Erythroblast (primary cell): ENCODE measurements at regions not wholly inside any gene's neighbourhood (a gene's known extent, or its start where the extent isn't known, plus 50 kb on each side); places are given as distances from the start of the nearest gene placed in this dataset.

Source experiments
- DNase-seq, 2 experiments: peaks; one replicate each; lab custom pipeline; 2025; lab: John Stamatoyannopoulos, UW
- GATA1 ChIP-seq: IDR thresholded peaks from 2 replicates; pipeline ENCODE4 v1.6.1; 2011; ENCODE audit warnings: low read depth, mild to moderate bottlenecking, control low read depth, low read length, moderate library complexity
- POLR2A ChIP-seq: IDR thresholded peaks from 2 replicates; pipeline ENCODE4 v1.6.1; 2011; ENCODE audit warnings: mild to moderate bottlenecking, low read length

DNA sequence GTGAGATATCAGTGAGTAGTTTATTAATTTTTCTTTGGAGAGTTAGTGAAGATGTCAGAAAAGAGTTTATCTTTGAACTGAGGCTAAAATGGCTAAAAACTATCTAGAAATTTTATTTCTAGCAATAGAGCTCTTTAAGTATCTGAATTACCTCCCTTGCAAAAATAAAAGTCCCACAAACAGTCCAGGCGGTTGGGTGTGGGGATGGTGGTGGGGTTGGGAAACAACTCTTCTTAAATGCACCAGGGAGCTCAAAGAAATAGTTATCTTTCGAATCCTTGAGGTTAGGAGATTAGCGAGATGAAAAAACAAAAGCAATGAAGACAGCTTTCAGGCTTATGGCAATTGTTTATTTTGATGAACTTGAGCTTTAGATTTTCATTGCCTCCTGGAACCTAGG, 1299.1 kb upstream of the ADGRB3 start:
- DNase-seq = no peak
- TF ChIP-seq GATA1 (no peak), POLR2A (no peak)

DNA sequence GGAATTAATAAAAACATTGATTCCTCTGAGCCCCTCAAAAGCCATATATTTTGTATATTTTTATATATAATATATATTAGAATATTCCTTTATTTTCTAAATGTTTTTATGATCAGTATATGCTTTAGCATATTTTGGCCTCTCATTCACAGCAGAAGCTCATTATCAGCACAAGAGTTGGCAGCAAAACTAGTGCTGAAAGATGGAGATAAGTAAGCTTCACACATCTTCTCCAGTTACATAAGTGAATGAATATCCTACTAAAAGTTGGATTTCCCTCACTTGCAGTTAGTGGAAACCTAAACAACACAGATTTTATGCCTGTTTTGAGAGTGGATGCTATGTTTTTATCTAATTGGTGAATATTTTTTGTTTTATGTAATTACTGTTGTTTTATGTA, 1303.8 kb upstream of the ADGRB3 start:
- TF ChIP-seq POLR2A (no peak), GATA1 (no peak)
- DNase-seq = no peak

DNA sequence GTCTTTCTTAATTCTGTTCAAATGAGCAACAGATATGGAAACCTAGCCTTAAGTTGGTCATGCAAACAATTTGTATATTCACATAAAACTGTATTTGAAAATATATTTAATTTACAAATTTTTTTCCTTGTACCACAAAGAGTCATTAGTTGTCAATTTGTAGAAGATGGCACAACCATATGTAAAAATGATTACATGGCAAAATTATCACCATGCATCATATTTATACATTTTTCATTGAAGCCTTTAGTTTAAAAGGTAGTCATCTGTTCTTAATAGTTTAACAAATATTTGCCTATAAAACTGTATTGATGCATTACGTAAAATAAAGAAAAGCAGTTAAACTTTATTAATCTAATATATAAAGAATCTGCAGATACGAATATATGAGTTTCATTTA, 1306.8 kb upstream of the ADGRB3 start:
- no peak for DNase-seq
- TF ChIP-seq POLR2A (no peak), GATA1 (no peak)

DNA sequence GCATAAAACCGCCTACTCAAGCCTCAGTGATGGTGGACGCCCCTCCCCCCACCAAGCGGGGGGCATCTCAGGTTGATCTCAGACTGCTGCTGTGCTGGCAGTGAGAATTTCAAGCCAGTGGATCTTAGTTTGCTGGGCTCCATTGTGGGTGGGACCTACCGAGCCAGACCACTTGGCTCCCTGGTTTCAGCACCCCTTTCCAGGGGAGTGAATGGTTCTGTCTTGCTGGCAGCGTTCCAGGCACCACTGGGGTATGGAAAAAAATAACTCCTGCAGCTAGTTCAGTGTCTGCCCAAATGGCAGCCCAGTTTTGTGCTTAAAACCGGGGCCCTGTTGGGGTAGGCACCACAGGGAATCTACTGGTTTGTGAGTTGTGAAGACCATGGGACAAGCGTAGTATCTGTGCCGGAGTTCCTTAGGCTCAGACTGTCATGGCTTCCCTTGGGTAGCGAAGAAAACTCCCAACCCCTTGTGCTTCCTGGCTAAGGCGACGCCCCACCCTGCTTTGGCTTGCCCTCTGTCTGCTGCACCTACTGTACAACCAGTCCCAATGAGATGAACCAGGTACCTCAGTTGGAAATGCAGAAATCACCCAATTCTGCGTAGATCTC, 1334.5 kb upstream of the ADGRB3 start:
- no peak for TF ChIP-seq POLR2A
- no peak for DNase-seq

DNA sequence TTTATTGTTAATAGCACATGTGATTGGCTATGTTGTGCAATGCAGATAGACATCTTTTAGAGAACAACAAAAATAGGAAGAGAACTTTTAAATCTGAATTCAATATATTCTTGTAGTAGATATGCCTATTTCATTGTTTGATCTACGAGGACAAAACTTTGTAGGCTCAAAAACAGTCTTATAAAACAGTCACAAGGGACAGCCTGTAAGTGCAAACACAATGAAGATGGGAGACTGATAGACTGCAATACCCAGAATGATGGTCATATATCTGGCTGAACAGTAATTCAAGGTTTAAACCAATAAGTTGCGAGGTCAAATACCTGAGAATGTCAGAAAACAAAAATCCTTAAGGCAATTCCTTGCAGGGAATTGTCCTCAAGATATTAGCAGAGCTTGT, 1342.9 kb upstream of the ADGRB3 start:
- DNase-seq = no peak
- TF ChIP-seq POLR2A = no peak
- TF ChIP-seq GATA1 = no peak

DNA sequence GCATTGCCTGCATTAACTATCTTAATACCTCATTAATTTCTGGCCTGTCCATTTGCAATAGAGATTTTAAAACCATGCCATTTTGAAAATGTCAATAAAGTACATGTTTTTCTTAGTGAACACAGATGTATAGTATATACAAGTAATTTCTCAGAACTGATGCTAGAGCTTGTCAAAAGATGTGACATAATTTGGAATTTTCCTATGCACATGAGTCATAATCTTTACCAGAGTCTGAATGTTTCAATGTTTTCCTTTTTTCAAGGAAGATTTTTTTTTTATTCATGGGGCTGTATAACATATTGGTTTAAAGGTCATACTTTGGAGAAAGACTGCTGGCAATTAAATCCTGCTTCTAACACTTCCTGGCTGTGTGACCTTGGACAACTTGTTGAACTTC, 1347.5 kb upstream of the ADGRB3 start:
- no peak for DNase-seq
- TF ChIP-seq POLR2A (no peak), GATA1 (no peak)

DNA sequence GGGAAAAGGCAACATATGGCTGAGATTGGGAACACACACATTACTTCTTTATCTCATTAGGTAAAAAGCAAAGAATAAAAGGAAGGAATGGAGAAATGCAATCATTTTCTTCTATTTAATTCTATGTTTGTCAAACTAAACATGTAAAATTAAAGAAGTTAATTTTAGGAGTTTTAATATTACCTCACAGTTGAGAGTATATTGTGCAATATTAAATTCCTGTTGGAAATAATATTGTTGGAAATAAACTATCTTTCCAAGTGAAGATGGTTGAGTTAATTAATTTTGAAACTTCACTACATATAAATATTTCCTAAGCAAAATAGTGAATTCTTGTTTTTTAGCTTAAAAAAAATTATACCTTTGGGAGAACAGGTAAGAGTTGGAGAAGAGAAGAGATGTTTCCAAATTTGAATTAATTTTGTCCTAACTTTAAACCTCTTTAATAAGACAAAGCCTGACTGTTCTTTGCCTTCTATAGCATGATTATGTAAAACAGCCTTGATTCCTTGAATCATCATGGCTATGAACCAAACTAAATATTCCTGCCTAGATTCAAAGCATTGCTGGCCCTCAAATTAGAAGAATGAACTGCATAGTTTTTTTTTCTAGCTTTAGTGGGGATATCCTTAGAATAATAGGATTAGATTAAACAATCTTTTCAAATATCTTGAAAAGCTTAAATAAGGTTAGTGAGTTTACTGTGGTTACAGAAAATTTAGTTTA, 1349.1 kb upstream of the ADGRB3 start:
- TF ChIP-seq POLR2A (no peak), GATA1 (no peak)
- DNase-seq = no peak

DNA sequence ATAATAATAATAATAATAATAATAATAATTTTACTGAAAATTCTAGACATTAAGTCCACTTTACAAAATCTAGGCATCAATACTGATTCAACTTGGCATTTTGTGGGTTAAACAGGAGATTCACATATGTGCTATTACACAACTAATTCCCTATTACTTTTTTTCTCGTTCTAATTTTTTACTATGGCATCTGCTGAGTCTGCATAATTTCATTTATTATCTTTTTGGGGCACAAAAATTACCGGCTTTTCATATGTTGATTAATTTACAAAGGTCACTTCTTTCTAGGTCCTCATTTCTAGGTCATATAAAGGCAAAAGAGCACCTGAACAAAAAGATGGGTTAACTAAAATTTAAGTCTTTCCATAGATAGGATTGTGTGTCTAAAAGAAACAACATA, 1357.8 kb upstream of the ADGRB3 start:
- no peak for TF ChIP-seq GATA1
- no peak for TF ChIP-seq POLR2A

DNA sequence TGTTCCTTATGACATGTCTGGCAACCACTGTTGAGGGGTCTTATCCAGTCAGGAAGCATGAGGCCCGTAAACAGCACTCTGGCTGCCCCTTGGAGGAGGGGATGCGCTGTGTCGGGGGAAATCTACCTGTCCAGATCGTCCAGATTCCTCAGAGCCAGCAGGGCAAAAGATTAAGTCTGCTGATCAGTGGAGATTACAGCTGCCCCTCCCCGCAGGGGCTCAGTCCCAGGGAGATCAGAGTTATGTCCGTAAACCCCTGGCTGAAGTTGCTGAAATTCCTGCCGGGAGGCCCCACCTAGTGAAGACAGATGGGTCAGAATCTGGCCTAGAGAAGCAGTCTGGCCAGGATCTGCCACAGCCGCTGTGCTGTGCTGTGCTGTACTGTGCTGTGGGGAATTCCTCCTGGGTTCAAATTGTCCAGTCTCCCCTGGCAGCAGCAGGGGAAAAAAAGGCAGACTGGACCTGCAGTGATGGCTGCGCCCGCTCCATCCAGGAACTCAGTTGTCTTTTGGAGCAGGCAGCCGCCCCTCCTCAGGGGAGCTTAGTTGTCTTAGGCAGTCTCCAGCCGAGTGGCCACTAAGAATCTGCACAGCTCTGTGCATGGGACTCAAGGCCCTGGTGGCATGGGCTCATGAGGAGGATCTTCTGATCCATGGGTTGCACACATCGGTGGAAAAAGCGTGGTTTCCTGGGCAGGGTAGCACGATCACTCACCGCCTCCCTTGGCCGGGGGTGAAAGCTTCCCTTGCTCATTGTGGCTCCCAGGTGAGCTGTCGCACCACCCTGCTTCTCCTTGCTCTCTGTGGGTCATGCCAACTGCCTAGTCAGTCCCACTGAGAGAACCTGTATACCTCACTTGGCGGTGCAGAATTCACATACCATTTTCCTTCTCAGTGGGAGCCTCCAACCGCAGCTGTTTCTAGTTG, 1368.8 kb upstream of the ADGRB3 start:
- no peak for TF ChIP-seq POLR2A
- no peak for TF ChIP-seq GATA1
- DNase-seq = no peak

More for the DNA sequence above, 1357.8 kb upstream of the ADGRB3 start:
- no peak for DNase-seq

DNA sequence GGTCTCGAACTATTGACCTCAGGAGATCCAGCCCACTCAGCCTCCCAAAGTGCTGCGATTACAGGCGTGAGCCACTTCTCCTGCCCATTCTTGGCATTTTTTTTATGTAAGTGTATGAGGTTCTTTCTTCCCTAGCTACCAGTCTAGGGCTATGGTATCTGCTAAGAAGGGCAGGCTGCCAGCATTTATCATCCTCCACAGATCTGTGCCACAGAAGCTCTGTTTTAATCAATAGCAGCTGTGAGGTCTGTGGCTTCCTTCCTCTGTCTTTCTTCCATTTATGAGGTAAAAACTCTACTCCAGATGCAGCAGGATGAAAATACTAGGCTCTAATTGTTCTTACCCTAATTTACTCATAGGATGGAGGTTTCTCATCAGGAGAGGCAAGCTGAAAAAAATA, 1382.4 kb upstream of the ADGRB3 start:
- TF ChIP-seq GATA1 (no peak), POLR2A (no peak)
- DNase-seq = no peak

DNA sequence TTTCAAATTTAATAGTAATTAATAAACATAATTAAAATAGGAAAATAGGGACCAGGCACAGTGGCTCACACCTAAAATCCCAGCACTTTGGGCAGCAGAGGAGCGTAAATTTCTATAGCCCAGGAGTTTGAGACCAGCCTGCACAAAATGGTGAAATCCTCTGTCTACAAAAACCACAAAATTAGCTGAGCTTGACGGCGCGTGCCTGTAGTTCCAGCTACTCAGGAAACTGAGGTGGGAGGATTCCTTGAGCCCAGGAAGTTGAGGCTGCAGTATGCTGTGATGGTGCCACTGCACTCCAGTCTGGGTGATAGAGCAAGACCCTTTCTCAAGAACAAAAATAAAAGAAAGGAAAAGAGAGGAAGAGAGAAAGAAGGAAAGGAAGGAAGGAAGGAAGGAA, 1387.0 kb upstream of the ADGRB3 start:
- DNase-seq = no peak
- no peak for TF ChIP-seq GATA1
- no peak for TF ChIP-seq POLR2A

DNA sequence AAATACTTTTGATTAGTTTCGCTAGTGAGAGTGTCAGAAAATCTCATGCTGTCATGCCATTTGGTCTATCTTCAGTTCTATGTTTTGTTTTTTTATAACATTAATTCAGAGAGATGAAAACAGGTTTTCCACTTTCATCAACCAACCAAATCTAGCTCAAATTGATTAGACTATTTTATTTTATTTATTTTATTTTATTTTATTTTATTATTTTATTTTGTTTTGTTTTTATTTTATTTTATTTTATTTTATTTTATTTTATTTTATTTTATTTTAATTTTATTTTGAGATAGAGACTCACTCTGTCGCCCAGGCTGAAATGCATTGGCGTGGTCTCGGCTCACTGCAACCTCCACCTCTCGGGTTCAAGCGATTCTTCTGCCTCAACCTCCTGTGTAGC, 1391.0 kb upstream of the ADGRB3 start:
- TF ChIP-seq GATA1 (no peak), POLR2A (no peak)
- DNase-seq = no peak

DNA sequence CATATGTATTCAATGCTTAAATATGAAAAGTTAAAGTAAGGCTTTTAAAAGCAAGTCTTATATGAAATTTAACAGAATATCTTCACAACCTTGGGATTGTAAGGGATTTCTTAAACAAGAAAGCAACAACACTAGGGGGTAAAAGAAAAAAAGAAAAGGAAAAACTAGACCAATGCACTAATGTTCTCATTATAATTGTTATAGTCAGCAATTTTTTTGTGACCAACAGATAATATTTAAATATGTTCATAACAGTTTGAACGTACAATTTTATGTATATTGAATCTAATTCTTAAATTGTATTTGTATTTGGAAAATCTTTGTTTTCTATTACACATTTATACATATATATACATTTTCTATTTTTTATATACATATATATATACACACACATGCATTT, 1397.8 kb upstream of the ADGRB3 start:
- no peak for TF ChIP-seq POLR2A
- no peak for TF ChIP-seq GATA1
- no peak for DNase-seq

DNA sequence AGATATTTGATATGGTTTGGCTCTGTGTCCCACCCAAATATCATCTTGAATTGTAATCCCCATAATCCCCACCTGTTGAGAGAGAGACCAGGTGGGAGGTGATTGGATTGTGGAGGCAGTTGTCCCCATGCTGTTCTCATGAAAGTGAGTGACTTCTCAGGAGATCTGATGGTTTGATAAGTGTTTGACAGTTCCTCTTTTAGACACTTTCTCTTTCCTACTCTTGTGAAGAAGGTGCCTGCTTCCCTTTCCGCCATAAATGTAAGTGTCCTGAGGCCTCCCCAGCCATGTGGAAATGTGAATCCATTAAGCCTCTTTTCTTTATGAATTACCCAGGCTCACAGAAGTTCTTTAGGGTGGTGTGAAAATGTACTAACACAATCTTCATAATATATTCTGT, 1404.0 kb upstream of the ADGRB3 start:
- DNase-seq = no peak
- TF ChIP-seq GATA1 = no peak
- no peak for TF ChIP-seq POLR2A

DNA sequence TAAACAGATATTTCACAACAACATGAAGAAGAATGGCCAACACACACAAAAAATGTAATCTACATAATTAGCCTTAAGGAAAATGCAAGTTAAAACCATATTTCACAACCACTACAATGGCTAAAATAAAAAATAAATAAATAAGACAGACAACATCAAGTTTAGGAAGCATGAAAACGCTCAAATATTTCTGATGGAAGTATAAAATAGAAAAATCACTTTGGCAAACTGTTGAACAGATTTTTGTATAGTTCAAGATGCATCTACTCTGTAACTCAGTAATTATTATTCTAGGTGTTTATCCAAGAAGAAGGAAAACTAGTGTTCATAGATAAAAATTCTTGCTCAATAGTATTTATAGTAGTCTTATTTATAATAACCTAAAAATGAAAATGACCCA, 1410.1 kb upstream of the ADGRB3 start:
- TF ChIP-seq POLR2A (no peak), GATA1 (no peak)
- no peak for DNase-seq

DNA sequence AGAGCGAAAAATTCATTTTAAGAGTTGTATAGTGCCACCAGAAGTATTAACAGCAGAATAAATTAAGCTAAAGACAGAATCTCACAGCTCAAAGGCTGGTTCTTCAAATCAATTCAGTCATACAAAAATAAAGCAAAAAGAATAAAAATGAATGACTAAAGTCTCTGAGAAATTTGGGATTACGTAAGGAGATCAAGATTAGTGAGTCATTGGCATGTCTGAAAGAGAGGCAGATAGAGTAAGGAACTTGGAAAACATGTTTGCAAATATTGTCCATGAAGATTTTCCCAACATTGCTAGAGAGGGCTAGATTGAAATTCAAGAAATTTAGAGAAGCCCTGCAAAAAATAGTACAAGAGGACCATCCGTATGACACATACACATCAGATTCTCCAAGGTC, 1413.9 kb upstream of the ADGRB3 start:
- TF ChIP-seq GATA1 = no peak
- TF ChIP-seq POLR2A = no peak
- DNase-seq = no peak
